Neural progenitor cell (in vitro differentiated cells): ENCODE measurements at regions not wholly inside any gene's neighbourhood (a gene's known extent, or its start where the extent isn't known, plus 50 kb on each side); places are given as distances from the start of the nearest gene placed in this dataset.

Experiments used
- DNase-seq: peaks from one replicate; pipeline ENCODE4 v3.0.0-alpha.2; 2016; ENCODE audit warnings: low spot score
- H2AFZ ChIP-seq: fragments of 200-600 bp; sonication (generic); replicated peaks from 2 replicates; pipeline ENCODE4 v1.6.1; 2016; ENCODE audit warnings: antibody characterized with exemption
- H3F3A ChIP-seq: fragments of 200-600 bp; sonication (generic); 2 replicates; pipeline ENCODE4 v1.6.1; 2016; ENCODE audit warnings: antibody characterized with exemption, low read depth
- H3K27ac ChIP-seq: fragments of 200-600 bp; sonication (generic); 2 replicates; pipeline ENCODE4 v1.5.1; 2016; ENCODE audit warnings: mild to moderate bottlenecking
- H3K27me3 ChIP-seq: fragments of 200-600 bp; sonication (generic); 2 replicates; pipeline ENCODE4 v1.6.1; 2016; ENCODE audit warnings: mild to moderate bottlenecking, moderate library complexity
- H3K36me3 ChIP-seq: fragments of 200-600 bp; sonication (generic); 2 replicates; pipeline ENCODE4 v1.5.1; 2016
- H3K4me1 ChIP-seq: fragments of 200-600 bp; sonication (generic); 2 replicates; pipeline ENCODE4 v1.6.1; 2016; ENCODE audit warnings: mixed run types
- H3K4me2 ChIP-seq: fragments of 200-600 bp; sonication (generic); 2 replicates; pipeline ENCODE4 v1.6.1; 2016
- H3K4me3 ChIP-seq: fragments of 200-600 bp; sonication (generic); 2 replicates; pipeline ENCODE4 v1.5.1; 2016
- H3K79me2 ChIP-seq: fragments of 200-600 bp; sonication (generic); 2 replicates; pipeline ENCODE4 v1.6.1; 2016; ENCODE audit warnings: low read depth
- H3K9ac ChIP-seq: fragments of 200-600 bp; sonication (generic); 2 replicates; pipeline ENCODE4 v1.6.1; 2016
- H3K9me3 ChIP-seq: fragments of 200-600 bp; sonication (generic); 2 replicates; pipeline ENCODE4 v1.5.1; 2016; ENCODE audit warnings: low read depth
- H4K20me1 ChIP-seq: fragments of 200-600 bp; sonication (generic); 2 replicates; pipeline ENCODE4 v1.6.1; 2016; ENCODE audit warnings: low read depth
- H3K27ac Mint-ChIP-seq: 3 replicates; pipeline ENCODE4 v1.8.0; 2021; ENCODE audit warnings: mixed read lengths
- H3K27me3 Mint-ChIP-seq: 2 replicates; pipeline ENCODE4 v1.8.0; 2022; ENCODE audit warnings: low read depth, mild to moderate bottlenecking, inconsistent platforms, moderate library complexity, mixed read lengths; ENCODE audit not compliant: insufficient read depth
- H3K36me3 Mint-ChIP-seq: 3 replicates; pipeline ENCODE4 v1.8.0; 2021; ENCODE audit warnings: mixed read lengths
- H3K4me1 Mint-ChIP-seq: 3 replicates; pipeline ENCODE4 v1.8.0; 2021; ENCODE audit warnings: mixed read lengths
- H3K4me3 Mint-ChIP-seq: 3 replicates; pipeline ENCODE4 v1.8.0; 2021; ENCODE audit warnings: mild to moderate bottlenecking, moderate library complexity, mixed read lengths
- H3K9me3 Mint-ChIP-seq: 3 replicates; pipeline ENCODE4 v1.8.0; 2020; ENCODE audit warnings: mixed read lengths
- EZH2 ChIP-seq: fragments of 200-600 bp; sonication (generic); IDR thresholded peaks from 2 replicates; pipeline ENCODE4 v1.6.1; 2017; ENCODE audit warnings: antibody characterized with exemption, mild to moderate bottlenecking, moderate library complexity
- EZH2phosphoT487 ChIP-seq: fragments of 200-600 bp; sonication (generic); IDR thresholded peaks from 2 replicates; pipeline ENCODE4 v1.6.1; 2017; ENCODE audit warnings: antibody characterized with exemption
- TF ChIP-seq, protein P1 (sequence below): fragments of 200-600 bp; sonication (generic); IDR thresholded peaks from 2 replicates; pipeline ENCODE4 v1.5.1; 2017; ENCODE audit warnings: antibody characterized with exemption, mild to moderate bottlenecking

GRCh38 chr7:138223402-138223879 is 147.2 kb downstream of the AKR1D1 start:
- no peaks in the 10 kb centered on the region for H3K27me3 ChIP-seq
- H4K20me1 ChIP-seq, result no peaks in the 10 kb centered on the region
- peaks cover 12% of the 10 kb centered on the region for H3K4me1 Mint-ChIP-seq
- H3K4me1 ChIP-seq, result peaks cover 13% of the 10 kb centered on the region
- H3K79me2 ChIP-seq, result no peaks in the 10 kb centered on the region
- peaks cover 30% of the 10 kb centered on the region for H3K9me3 ChIP-seq
- H3K36me3 Mint-ChIP-seq, result peaks cover 25% of the 10 kb centered on the region
- no peak for DNase-seq
- no peak for TF ChIP-seq EZH2
- no peak for TF ChIP-seq EZH2phosphoT487
- TF ChIP-seq, protein P1, sequence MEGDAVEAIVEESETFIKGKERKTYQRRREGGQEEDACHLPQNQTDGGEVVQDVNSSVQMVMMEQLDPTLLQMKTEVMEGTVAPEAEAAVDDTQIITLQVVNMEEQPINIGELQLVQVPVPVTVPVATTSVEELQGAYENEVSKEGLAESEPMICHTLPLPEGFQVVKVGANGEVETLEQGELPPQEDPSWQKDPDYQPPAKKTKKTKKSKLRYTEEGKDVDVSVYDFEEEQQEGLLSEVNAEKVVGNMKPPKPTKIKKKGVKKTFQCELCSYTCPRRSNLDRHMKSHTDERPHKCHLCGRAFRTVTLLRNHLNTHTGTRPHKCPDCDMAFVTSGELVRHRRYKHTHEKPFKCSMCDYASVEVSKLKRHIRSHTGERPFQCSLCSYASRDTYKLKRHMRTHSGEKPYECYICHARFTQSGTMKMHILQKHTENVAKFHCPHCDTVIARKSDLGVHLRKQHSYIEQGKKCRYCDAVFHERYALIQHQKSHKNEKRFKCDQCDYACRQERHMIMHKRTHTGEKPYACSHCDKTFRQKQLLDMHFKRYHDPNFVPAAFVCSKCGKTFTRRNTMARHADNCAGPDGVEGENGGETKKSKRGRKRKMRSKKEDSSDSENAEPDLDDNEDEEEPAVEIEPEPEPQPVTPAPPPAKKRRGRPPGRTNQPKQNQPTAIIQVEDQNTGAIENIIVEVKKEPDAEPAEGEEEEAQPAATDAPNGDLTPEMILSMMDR, result no peak
- no peak overlapping the region for H3K4me2 ChIP-seq
- peaks cover 70% of the 10 kb centered on the region for H3K9me3 Mint-ChIP-seq
- no peak overlapping the region for H3K4me3 Mint-ChIP-seq
- peaks cover 10% of the 10 kb centered on the region for H3K27me3 Mint-ChIP-seq
- peaks cover 42% of the 10 kb centered on the region for H3F3A ChIP-seq
- H3K36me3 ChIP-seq, result peaks cover 16% of the 10 kb centered on the region
- H2AFZ ChIP-seq, result no peak overlapping the region
- H3K4me3 ChIP-seq, result no peak overlapping the region
- peak overlapping the region; percentile 96 for H3K27ac ChIP-seq
- no peak overlapping the region for H3K27ac Mint-ChIP-seq
- no peak overlapping the region for H3K9ac ChIP-seq

DNA sequence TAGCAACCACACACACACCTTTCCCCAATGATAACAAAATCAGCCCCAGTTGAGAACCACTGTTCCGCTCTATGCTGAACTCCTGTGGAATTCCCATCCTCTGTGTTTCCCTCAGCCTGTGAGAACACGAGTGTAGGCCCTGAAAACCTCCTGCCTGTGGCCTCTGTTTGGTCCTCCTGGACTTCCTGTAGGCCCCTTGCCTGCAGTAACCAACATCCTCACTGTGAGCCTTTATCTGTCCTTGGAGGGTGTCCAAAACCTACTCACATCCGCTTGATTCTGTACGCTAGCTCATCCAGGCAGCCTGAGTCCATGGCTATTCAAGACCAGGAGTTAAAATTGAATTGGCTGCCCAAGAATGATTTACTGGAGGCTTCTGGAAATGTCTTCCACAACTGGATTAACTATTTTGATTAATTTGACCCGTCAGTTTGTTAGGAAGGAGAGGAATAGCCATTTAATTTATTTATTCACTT is 149.8 kb downstream of the AKR1D1 start:
- no peak overlapping the region for H3K4me3 Mint-ChIP-seq
- Histone ChIP-seq H3K4me1 (peaks cover 13% of the 10 kb centered on the region), H3K27me3 (no peaks in the 10 kb centered on the region), H3K79me2 (no peaks in the 10 kb centered on the region), H3K9me3 (peaks cover 5% of the 10 kb centered on the region), H3F3A (peaks cover 31% of the 10 kb centered on the region), H3K27ac (no peak overlapping the region), H3K4me2 (no peak overlapping the region), H3K36me3 (peaks cover under 1% of the 10 kb centered on the region), H2AFZ (peak overlapping the region; percentile 10), H3K4me3 (no peak overlapping the region), H3K9ac (no peak overlapping the region), H4K20me1 (no peaks in the 10 kb centered on the region)
- TF ChIP-seq, protein P1, result no peak
- no peak for TF ChIP-seq EZH2phosphoT487
- peaks cover 26% of the 10 kb centered on the region for H3K36me3 Mint-ChIP-seq
- peaks cover 5% of the 10 kb centered on the region for H3K27me3 Mint-ChIP-seq
- DNase-seq, result no peak
- peaks cover 53% of the 10 kb centered on the region for H3K9me3 Mint-ChIP-seq
- peaks cover 12% of the 10 kb centered on the region for H3K4me1 Mint-ChIP-seq
- H3K27ac Mint-ChIP-seq, result no peak overlapping the region

GRCh38 chr7:138226745-138227279 is 150.6 kb downstream of the AKR1D1 start:
- Mint-ChIP-seq H3K36me3 (peaks cover 20% of the 10 kb centered on the region), H3K4me3 (no peak overlapping the region), H3K27me3 (no peaks in the 10 kb centered on the region), H3K27ac (no peak overlapping the region), H3K9me3 (peaks cover 48% of the 10 kb centered on the region), H3K4me1 (peaks cover 12% of the 10 kb centered on the region)
- Histone ChIP-seq H3F3A (peaks cover 23% of the 10 kb centered on the region), H2AFZ (no peak overlapping the region), H3K9me3 (no peaks in the 10 kb centered on the region), H4K20me1 (no peaks in the 10 kb centered on the region), H3K27me3 (no peaks in the 10 kb centered on the region), H3K4me3 (no peak overlapping the region), H3K4me2 (no peak overlapping the region), H3K27ac (no peak overlapping the region), H3K79me2 (no peaks in the 10 kb centered on the region), H3K36me3 (no peaks in the 10 kb centered on the region), H3K9ac (no peak overlapping the region), H3K4me1 (peaks cover 13% of the 10 kb centered on the region)
- no peak for DNase-seq
- TF ChIP-seq EZH2 (no peak), EZH2phosphoT487 (no peak)
- TF ChIP-seq, protein P1, result no peak
